CD4-positive, alpha-beta T cell treated with Interferon gamma for 1 hour (primary cell): ENCODE measurements at regions not wholly inside any gene's neighbourhood (a gene's known extent, or its start where the extent isn't known, plus 50 kb on each side); places are given as distances from the start of the nearest gene placed in this dataset.

Source experiments
- DNase-seq: peaks from one replicate; pipeline ENCODE4 v3.0.0-alpha.2; 2020

- DNase-seq: no peak
Measured at GRCh38 chr11:15547685-15548084, 433.0 kb downstream of the INSC start.

- DNase-seq: no peak
Measured at GRCh38 chr11:15551901-15552851, 437.5 kb downstream of the INSC start.

- DNase-seq: no peak
Measured at GRCh38 chr11:15555161-15555560, 440.4 kb downstream of the INSC start.

GRCh38 chr11:15557457-15558230 is 442.9 kb downstream of the INSC start:
- no peak for DNase-seq

GRCh38 chr11:15558513-15559181 is 443.9 kb downstream of the INSC start:
- no peak for DNase-seq

GRCh38 chr11:15560689-15561467 is 446.2 kb downstream of the INSC start:
- no peak for DNase-seq

- DNase-seq: no peak
Measured at GRCh38 chr11:15562230-15562629, 447.5 kb downstream of the INSC start.

GRCh38 chr11:15563054-15563453 is 448.3 kb downstream of the INSC start:
- no peak for DNase-seq

GRCh38 chr11:15565880-15566279 is 451.2 kb downstream of the INSC start:
- DNase-seq: no peak

GRCh38 chr11:15568440-15568839 is 453.7 kb downstream of the INSC start:
- no peak for DNase-seq

- no peak for DNase-seq
Measured at GRCh38 chr11:15569305-15570025, 454.7 kb downstream of the INSC start.

GRCh38 chr11:15575409-15575808 is 460.7 kb downstream of the INSC start:
- DNase-seq: no peak

GRCh38 chr11:15576769-15577168 is 462.0 kb downstream of the INSC start:
- DNase-seq: no peak

GRCh38 chr11:15577519-15577918 is 462.8 kb downstream of the INSC start:
- no peak for DNase-seq

- no peak for DNase-seq
Measured at GRCh38 chr11:15579287-15580001, 464.7 kb downstream of the INSC start.

- DNase-seq: no peak
Measured at GRCh38 chr11:15580056-15580774, 465.5 kb downstream of the INSC start.

GRCh38 chr11:15580775-15581095 is 466.0 kb downstream of the INSC start:
- no peak for DNase-seq

- DNase-seq: no peak
Measured at GRCh38 chr11:15584158-15584557, 469.4 kb downstream of the INSC start.

GRCh38 chr11:15585602-15586331 is 471.0 kb downstream of the INSC start:
- DNase-seq: no peak
